GM19025 (cell line): ENCODE measurements at regions not wholly inside any gene's neighbourhood (a gene's known extent, or its start where the extent isn't known, plus 50 kb on each side); places are given as distances from the start of the nearest gene placed in this dataset.
"Not testable (repeated sequence)": the region's sequence is repeated elsewhere in the genome, so short reads cannot be mapped to it uniquely, and the experiment has no call there.

ENCODE experiments used
- ATAC-seq: cut with Tn5 transposase; IDR thresholded peaks from one replicate; pipeline ENCODE4 v1.9.1; 2021; ENCODE audit warnings: mild to moderate bottlenecking, low read depth, moderate library complexity; ENCODE audit not compliant: unreplicated experiment

DNA sequence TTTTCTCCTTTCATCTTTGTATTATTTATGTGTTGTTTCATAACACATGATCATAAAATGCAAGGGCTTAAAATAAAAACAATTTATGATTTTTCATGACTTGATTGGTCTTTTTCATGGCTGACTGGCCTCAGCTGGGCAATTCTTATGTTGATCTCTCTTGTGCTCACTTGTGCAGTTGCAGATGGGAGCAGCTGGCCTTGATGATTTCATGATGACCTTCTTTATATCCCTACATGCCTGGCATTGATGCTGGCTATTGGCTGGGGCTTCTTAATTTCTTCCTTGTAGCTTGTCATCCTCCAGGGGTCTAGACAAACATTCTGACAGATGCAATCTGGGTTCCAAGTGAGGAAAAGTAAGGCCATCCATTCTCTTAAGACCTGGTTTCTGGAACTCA is 1832.8 kb upstream of the FLRT2 start:
- no peak for ATAC-seq

DNA sequence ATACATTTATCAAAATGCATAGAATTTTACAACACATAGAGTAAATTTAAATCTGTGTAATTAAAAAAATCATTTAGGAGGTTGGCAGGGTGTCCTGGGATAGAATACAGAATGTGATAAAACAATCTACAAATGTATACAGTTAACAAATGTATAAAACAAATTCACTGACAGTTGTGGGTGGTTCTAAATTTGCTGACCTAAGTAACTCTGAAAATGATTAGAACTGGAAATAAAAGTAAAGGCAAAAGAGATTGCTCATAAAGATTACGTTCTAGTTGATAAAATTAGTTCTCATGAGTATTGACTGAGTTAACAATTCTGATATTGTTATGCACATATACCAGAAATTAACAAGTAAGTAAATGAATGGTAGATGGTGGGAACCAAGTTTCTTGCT is 1827.3 kb upstream of the FLRT2 start:
- ATAC-seq = no peak

DNA sequence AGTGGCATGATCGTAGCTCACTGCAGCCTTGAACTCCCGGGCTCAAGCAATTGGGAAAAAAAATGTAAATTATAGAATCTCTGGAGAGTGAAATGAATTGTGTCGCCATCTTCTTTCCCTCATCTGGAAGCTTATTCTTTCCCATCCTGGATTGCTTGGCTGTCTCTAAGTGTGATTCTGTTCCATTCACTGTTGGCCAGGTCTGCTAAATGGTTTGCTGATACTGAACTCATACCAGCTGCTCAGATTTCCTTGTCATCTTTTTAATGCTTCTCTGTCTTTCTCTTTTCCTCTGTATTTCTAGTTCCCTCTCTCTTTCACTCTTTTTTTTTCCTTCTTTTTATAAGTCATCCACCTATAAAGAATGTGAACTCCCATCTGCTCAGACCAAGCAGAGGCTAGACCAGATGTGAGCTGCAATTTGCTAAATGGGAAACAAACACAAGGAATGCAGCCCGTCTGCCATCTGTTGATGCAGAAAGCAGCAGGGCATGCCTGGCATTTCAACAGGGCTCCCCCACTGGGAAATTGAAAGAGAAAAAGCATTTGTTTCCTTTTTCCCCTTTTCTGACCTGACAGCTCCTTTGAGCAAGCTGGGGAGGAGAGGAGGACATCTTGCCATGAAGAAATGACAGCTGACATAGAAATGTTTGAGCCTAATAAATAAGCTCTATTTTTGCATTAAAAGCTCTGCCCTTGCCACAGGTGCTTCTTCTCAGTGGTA is 1823.6 kb upstream of the FLRT2 start:
- ATAC-seq = no peak

DNA sequence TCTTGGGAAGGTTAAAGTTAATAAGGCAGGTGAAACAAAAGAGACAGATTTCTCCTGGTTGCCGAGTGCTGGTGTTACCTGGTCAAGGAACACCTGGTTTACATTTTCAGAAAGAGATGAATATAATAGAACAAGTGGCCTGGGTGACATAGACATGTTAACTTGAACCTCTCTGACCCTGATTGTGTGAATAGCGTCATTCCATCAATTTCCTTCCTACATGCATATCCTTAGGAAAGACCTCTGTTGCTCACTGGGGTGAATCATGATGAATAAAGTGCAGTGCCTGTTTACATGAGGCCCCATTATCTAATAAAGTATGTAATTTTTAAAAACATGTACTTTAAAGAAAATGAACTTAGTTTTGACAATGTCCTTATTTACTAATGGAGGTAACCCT is 1822.9 kb upstream of the FLRT2 start:
- no peak for ATAC-seq

DNA sequence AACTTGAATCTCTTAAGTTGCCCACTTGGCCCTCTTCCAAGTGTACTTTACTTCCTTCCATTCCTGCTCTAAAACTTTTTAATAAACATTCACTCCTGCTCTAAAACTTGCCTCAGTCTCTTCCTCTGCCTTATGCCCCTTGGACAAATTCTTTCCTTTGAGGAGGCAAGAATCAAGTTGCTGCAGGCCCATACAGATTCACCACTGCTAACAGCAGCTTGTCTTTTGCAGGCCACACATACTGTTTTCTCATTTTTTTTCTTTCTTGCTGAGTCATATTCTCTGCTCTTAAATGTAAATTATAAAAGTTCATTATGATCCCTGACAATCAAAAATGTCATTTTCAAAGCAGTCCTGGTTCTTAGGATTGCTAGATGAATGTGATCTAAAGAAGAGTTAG is 1820.8 kb upstream of the FLRT2 start:
- ATAC-seq = no peak

DNA sequence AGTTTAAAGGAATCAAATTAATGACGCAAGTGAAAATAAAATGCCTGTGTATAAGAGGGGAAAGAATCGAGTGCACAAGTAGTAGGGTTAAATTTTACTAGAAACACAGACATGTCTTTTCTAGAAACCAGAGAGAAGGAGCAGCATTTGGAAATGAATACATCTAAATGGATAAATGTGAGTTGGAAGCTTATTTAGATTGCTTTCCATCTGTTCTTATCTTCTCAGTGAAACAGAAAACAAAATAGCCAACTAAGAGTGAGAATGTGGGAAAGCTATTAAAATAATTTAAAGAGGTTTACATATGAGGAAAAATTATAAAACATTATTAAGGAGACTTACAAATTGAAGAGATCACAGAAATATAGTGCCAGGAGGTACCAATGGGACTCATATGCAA is 1818.9 kb upstream of the FLRT2 start:
- ATAC-seq = no peak

DNA sequence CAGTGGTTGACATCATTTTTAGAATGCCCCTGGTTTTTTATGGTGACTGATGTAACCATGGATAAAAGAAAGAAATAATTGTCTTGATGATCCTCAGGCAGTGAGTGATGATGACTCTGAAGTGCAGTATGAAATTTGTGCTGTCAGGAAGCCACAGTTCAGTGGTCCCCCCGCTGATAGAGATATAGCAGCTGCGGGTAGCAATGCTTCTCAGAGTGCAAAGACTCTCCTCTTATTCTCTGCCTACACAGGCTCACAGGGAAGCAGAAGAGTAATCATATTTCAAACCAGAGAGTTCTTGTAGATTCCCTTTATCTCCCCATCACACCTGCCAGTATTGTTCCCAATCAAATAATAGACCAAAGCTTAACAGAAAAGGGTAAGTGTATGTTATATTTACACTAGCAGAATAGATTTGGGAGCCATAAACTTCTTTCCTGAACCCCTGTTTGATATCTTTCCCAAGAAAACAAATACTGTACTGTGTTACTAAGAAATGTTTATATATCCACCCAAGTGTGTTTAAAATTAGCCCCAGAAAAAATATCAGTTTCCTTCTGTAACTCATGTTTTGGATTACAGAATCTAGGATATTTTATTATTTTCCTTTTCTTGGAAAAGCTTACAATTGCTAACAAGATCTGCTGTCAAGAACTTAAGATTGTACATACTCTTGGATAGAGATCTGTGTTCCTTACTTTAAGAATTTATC is 1817.4 kb upstream of the FLRT2 start:
- ATAC-seq = no peak

DNA sequence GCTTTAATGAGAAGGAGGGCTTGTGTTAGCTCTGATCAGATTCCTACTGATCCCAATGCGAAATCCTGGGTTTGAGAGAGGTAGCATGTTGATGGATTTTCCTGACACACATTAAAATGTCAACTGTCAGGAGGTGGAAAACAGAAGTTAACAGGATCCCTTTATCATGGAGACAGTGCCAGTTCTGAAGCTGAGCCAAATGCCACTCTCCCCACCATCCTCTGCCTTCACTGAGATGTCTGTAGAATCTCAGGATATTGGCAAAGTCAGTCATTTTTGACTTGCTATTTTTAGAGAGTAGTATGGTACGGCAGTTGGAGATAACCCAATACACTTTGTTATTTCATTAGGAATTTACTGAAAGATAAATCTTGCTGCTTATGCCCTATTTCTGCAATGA is 1816.2 kb upstream of the FLRT2 start:
- ATAC-seq = no peak

DNA sequence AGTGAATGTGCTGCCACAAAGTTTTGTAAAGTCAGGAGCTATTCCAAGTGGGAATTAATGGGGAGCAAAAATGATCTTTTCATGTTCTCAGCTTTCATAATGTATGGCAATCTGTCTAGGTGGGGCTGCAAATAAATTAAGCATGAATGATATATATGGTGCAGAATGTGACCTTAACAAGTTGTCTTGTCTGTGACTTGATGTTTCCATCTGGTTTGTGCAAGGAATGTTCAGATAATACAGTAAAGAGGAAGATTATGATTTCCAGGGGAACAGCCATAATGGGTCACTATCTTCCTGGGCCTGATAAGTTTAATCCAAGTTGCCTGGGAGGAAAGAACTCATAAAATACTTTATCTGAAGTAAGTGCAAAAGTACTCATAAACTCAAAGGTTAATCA is 1815.8 kb upstream of the FLRT2 start:
- no peak for ATAC-seq

DNA sequence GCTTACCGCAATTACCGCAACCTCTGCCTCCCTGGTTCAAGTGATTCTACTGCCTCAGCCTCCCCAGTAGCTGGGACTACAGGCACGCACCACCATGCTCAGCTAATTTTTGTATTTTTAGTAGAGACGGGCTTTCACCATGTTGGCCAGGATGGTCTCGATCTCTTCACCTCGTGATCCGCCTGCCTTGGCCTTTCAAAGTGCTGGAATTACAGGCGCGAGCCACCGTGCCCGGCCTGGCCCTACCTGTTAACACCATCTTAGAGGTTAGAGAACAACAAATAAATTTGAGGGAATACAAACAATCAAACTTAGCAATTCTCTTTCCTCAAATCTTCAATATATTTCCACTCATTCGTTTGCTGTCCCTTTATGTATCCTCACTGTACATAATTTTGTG is 1810.5 kb upstream of the FLRT2 start:
- ATAC-seq = not testable (repeated sequence)

DNA sequence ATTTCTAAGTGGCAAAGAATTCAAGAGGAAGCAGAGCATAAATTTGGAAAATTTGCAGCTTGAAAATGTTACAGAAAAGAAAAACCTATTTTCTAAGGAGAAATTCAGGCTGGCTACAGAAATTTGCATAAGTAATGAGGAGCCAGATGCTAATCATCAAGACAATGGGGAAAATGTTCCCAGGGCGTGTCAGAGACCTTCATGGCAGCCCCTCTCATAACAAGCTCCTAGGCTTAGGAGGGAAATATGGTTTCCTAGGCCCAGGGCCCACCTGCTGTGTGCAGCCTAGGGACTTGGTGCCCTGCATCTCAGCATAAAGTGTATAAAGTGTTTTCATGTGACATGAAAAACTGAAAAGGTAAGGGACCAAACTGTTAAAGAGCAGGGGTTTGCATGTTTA is 1796.3 kb upstream of the FLRT2 start:
- no peak for ATAC-seq

DNA sequence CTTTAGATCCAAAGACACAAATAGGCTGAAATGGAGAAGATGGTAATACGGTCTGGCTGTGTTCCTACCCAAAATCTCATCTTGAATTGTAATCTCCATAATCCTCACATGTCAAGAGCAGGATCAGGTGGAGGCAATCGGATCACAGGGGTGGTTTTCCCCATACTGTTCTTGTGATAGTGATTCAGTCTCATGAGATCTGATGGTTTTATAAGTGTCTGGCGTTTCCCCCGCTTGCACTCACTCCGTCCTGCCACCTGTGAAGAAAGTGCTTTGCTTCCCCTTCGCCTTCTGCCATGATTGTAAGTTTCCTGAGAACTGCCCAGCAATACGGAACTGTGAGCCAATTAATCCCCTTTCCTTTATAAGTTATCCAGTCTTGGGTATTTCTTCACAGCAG is 1795.5 kb upstream of the FLRT2 start:
- no peak for ATAC-seq

DNA sequence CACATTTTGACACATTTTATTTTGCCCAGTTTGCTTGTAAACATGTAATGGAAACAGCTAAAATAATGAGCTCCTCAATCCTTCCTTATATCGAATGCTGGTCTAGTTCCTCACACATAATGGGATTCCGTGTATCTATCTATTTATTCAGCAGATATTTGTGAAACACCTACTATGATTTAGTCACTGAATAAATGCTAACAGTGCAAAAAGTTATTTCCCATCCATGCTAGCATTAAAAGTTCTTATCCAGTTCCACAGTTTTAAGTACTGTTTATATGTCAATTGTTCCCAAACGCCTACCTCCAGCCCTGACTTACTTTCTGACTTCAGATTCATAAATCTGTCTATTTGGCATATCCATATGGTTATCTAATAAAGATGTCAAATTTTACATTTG is 1788.7 kb upstream of the FLRT2 start:
- no peak for ATAC-seq

DNA sequence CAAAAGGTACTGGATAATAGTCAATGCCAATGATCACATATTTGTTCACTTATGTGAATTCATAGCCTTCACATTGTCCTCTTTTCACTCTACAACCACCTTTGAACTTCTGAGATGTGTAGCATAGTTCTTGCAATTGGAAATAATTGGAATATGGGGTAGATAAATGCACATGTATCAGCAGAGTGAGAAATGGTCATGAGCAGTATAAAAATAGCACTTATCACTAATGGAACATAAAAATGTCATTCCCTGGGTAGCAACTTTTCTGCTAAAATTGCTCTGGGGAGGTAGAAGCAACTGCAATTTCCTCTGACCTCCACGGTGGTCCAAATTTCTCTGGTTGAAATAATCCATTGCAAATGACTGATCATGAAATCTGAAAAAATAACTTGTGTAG is 1785.7 kb upstream of the FLRT2 start:
- no peak for ATAC-seq

DNA sequence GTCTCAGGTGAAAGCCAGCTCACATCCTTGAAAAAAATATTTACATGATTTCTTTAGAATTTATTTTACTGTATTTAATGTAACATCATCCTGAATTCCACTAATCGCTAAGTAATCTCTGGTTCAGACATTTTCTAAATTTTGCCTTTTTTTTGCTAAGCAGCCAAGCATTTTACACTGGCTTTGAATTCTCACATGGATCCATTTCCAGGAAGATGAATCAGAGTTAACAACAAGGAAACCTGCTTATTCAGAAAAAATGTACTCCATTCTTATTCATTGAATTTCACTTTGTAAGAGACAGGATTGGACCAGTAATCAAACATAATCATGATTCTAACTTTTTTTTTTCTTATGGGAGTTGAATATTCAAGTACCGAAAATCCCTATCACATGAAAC is 1785.1 kb upstream of the FLRT2 start:
- no peak for ATAC-seq

DNA sequence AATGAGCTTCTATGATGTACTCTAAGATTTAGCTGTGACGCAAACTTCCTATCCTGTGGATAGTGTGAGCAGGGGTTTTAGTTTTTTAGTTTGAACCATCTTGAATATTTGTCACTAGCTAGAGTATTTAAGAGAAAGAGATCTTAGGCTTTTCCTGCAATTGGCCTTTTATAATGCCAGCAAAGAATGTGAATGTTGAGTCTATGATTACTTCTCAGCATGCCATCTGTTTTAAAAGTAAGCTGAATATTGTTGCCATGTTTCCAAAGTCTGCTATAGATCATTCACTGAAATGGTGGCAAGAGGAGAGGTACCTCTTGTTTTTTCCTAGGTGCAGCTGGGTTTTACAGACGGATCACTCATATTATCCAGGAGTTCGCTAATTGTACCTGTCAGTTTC is 1783.6 kb upstream of the FLRT2 start:
- ATAC-seq = no peak

DNA sequence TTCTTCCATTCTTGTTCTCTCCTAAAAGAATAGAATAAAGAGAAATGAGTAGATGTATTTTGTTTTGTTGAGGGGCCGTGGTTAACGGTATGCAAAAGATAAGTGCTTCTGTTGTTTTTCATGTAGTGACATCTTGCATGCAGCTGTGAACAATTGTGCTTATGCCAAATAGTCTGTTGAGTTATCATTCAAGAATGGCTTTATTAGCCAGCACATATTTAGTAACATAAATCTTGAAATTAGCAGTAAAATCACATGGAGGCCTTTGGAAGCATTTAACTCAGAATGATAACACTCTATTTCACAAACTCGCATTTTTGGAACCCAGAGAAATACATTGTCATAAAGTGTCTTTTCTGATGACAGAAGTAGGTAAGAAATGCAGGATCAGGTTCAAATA is 1772.0 kb upstream of the FLRT2 start:
- ATAC-seq = no peak

DNA sequence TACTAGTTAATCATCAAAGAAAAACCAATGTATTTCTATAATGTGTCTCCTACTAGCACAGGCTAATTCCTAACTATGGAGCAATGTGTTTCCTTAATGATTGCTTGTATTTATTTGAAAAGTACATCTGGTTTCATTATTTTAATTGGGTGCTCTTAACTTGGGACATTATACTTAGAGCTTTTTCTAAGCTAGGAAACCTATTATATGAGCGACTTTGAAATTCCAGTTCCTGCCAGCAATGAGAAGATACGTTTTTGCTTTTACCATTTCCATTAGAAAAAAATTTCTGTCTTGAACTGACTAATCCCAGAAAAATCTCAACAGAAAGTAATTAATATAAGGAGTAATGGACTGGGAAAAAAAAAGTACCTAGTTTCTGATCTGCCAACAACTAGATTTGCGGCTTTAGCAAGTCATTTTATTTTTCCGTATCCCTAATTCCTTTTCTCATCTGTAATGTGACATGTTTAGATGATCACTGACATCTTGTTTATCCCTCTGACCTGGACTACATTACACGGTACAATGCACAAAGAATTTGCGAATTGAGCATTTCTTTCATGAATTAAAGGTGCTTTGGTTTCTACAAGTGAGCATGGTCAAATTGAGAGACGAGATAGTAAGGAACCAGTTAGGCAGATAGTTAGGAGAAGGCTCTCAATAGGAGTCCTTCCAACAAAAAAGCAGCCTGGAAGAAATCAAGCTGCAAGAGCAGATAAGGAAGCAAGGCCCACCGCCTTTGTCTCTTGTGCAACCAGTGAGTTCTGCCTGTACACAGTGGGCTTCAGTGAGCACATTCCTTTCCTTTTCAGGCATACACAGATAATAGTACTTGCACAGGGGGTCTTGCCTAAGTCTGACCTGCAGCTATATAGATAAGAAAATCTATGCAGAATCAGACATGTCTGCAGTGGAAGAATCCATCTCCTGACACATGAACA is 1765.0 kb upstream of the FLRT2 start:
- no peak for ATAC-seq

DNA sequence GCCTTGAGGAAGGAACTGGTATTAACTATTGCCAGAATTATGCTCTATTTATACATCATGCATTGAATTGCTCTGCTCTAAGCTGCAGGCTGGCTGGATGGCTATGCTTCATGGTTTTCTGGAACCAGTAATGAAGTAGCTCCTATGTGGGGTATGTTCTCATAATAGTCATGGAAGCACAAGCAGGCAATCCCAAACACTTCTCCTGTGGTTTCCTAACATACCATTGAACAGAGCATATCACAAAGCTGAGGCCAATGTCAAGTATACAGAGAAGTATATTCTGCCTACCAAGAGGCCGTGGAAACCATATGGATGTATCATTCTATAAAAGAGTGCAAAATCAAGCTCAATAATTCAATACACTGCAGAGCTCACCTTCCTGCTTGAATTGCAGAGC is 1752.4 kb upstream of the FLRT2 start:
- ATAC-seq = no peak

DNA sequence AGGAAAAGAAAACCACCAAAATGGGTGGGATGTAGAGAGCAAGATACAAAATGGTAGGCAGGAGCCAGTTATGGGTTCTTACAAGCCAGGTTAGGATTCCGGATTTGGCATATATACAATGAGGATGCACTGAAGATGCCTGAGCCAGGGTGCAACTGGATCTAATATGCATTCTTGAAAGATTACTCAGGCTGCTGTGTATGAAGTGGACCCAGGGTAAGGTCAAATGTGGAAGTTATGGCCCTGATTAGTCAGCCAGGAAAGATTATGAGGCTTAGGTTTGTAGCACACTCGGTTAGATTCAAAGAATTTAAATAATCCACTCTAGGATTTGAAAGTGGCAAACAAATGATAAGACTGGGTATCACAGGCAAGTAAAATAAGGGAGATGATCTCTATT is 1750.7 kb upstream of the FLRT2 start:
- ATAC-seq = no peak

DNA sequence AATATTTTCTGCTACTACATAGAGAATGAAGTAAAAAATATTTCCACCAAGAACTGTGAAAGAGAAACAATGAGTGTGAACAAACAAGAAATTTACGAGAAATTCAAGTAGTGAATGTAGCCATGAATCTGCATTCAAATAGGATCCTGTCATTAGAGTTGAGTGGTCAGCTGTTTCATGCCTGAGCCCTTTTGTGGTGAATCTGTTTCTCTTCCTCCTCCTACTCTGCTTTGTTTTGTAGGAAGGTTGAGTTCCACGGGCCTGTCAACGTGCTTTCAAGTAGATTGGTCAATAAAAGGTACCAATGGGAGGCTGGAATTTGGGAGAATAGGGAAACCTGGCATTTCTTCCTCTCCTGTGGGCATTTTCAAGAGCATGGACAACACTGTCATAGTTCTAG is 1749.6 kb upstream of the FLRT2 start:
- no peak for ATAC-seq
